Kidney (tissue), 13 donors: ENCODE measurements at regions not wholly inside any gene's neighbourhood (a gene's known extent, or its start where the extent isn't known, plus 50 kb on each side); places are given as distances from the start of the nearest gene placed in this dataset.

Experiments
- DNase-seq, 5 donors: peaks; one replicate each; pipeline ENCODE4 v3.0.0-alpha.2; 2013 to 2020
- FAIRE-seq: peaks from 2 replicates; lab custom pipeline; 2012; peaks lifted over from hg19 to GRCh38; lab: Jason Lieb, UNC
- H3K27ac ChIP-seq, 2 donors: one replicate each; pipeline ENCODE4 v1.7.0; 2013; ENCODE audit warnings: low read depth in 2 of 2, low read length in 2 of 2, inconsistent platforms in 1 of 2
- H3K27me3 ChIP-seq: one replicate; pipeline ENCODE4 v1.7.1; 2013; ENCODE audit warnings: low read length, inconsistent platforms; ENCODE audit not compliant: control insufficient read depth, insufficient read depth
- H3K36me3 ChIP-seq, 3 donors: one replicate each; pipeline versions ENCODE4 v1.7.0 to v1.7.1; 2013; ENCODE audit warnings: low read length in 3 of 3, control low read depth in 1 of 3, inconsistent platforms in 1 of 3; ENCODE audit not compliant: insufficient read depth in 3 of 3, control insufficient read depth in 2 of 3
- H3K4me1 ChIP-seq, 3 donors: one replicate each; pipeline versions ENCODE4 v1.7.0 to v1.7.1; 2013; ENCODE audit warnings: low read length in 3 of 3, inconsistent platforms in 1 of 3, low read depth in 1 of 3; ENCODE audit not compliant: control insufficient read depth in 2 of 3, insufficient read depth in 2 of 3
- H3K4me3 ChIP-seq, 3 donors: one replicate each; pipeline versions ENCODE4 v1.7.0 to v1.8.1; 2013; ENCODE audit warnings: low read length in 3 of 3, control low read depth in 1 of 3, inconsistent platforms in 1 of 3
- H3K9ac ChIP-seq, 3 donors: one replicate each; pipeline versions ENCODE4 v1.7.0 to v1.7.1; 2013; ENCODE audit warnings: low read length in 3 of 3, control low read depth in 1 of 3, inconsistent platforms in 1 of 3
- H3K9me3 ChIP-seq, 3 donors: one replicate each; pipeline versions ENCODE4 v1.7.0 to v1.7.1; 2013; ENCODE audit warnings: low read length in 3 of 3, control low read depth in 1 of 3, inconsistent platforms in 1 of 3; ENCODE audit not compliant: control insufficient read depth in 2 of 3, insufficient read depth in 1 of 3
- CTCF ChIP-seq: IDR thresholded peaks from 3 replicates; pipeline ENCODE4 v1.5.1; 2012; ENCODE audit warnings: mild to moderate bottlenecking, moderate library complexity, borderline replicate concordance; ENCODE audit not compliant: insufficient read depth; ENCODE audit errors: extremely low read depth
- intact Hi-C: fragments of 100-400 bp; cut with DNase I; formaldehyde crosslinking; loops from one replicate; pipeline ENCODE4 v1.11.1; 2022
- donor health status: control.
- donor health status: control.
- donor health status: control.
- donor health status: control.
- donor health status: control.
- donor health status: DM: yes; HTN: yes; CAD: no.
- donor health status: Normal renal cell carcinoma (clear cell type).

- Histone ChIP-seq H3K9ac (no peak overlapping the region), H3K27ac (no peak overlapping the region), H3K9me3 (no peaks in the 10 kb centered on the region), H3K36me3 (no peaks in the 10 kb centered on the region), H3K4me1 (no peaks in the 10 kb centered on the region), H3K4me3 (no peak overlapping the region), H3K27me3 (no peaks in the 10 kb centered on the region)
- TF ChIP-seq CTCF: no peak
- intact Hi-C loops: no loop called here
- no peak for FAIRE-seq
- no peak for DNase-seq
Measured at GRCh38 chr9:79028101-79028500, 543.7 kb upstream of the TLE4 start.

- Histone ChIP-seq H3K36me3 (no peaks in the 10 kb centered on the region), H3K4me1 (no peaks in the 10 kb centered on the region), H3K27ac (no peak overlapping the region), H3K9ac (no peak overlapping the region), H3K4me3 (no peak overlapping the region), H3K27me3 (no peaks in the 10 kb centered on the region), H3K9me3 (no peaks in the 10 kb centered on the region)
- FAIRE-seq (no peak), DNase-seq (no peak)
- intact Hi-C loops: no loop called here
- TF ChIP-seq CTCF: no peak
Measured at GRCh38 chr9:79034583-79034982, 537.2 kb upstream of the TLE4 start.

GRCh38 chr9:79037338-79037737 is 534.4 kb upstream of the TLE4 start:
- no peak for FAIRE-seq
- H3K27ac ChIP-seq: no peak overlapping the region
- no peak overlapping the region for H3K9ac ChIP-seq
- no peak for DNase-seq
- no peaks in the 10 kb centered on the region for H3K9me3 ChIP-seq
- H3K4me1 ChIP-seq: no peaks in the 10 kb centered on the region
- no peaks in the 10 kb centered on the region for H3K36me3 ChIP-seq
- H3K27me3 ChIP-seq: no peaks in the 10 kb centered on the region
- intact Hi-C loops: no loop called here
- no peak for TF ChIP-seq CTCF
- no peak overlapping the region for H3K4me3 ChIP-seq

GRCh38 chr9:79040671-79041070 is 531.1 kb upstream of the TLE4 start:
- Histone ChIP-seq H3K36me3 (no peaks in the 10 kb centered on the region), H3K9ac (no peak overlapping the region), H3K9me3 (no peaks in the 10 kb centered on the region), H3K27ac (no peak overlapping the region), H3K4me3 (no peak overlapping the region), H3K27me3 (no peaks in the 10 kb centered on the region), H3K4me1 (no peaks in the 10 kb centered on the region)
- DNase-seq (no peak), FAIRE-seq (no peak)
- TF ChIP-seq CTCF: no peak
- intact Hi-C loops: no loop called here
